Hindlimb muscle (tissue), 1 donor: ENCODE measurements at regions not wholly inside any gene's neighbourhood (a gene's known extent, or its start where the extent isn't known, plus 50 kb on each side); places are given as distances from the start of the nearest gene placed in this dataset.
"Not testable (repeated sequence)": the region's sequence is repeated elsewhere in the genome, so short reads cannot be mapped to it uniquely, and the experiment has no call there.

ENCODE experiments used
- DNase-seq: peaks from one replicate; pipeline ENCODE4 v3.0.0-alpha.2; 2013

DNA sequence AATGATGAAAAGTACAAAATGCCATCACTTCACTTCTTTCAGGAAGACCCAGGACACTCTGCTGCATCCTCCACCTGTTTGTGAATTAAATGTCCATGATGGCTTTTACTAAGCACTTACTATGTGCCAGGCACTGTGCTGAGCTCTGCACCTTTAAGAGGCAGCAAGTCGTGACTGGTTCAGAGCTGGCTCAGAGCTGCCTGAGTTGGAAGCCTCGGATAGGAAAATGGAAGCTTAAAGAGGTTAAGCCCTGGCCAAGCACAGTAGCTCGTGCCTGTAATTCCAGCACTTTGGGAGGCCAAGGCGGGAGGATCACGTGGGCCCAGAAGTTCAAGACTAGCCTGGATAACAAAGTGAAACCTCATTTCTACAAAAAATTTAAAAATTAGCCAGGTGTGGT lies 95.6 kb downstream of the SNX5 start:
- peak; percentile 56 for DNase-seq

GRCh38 chr20:17872434-17872833 lies 96.2 kb downstream of the SNX5 start:
- DNase-seq: no peak

GRCh38 chr20:17871886-17872285 lies 96.7 kb downstream of the SNX5 start:
- DNase-seq: no peak

DNA sequence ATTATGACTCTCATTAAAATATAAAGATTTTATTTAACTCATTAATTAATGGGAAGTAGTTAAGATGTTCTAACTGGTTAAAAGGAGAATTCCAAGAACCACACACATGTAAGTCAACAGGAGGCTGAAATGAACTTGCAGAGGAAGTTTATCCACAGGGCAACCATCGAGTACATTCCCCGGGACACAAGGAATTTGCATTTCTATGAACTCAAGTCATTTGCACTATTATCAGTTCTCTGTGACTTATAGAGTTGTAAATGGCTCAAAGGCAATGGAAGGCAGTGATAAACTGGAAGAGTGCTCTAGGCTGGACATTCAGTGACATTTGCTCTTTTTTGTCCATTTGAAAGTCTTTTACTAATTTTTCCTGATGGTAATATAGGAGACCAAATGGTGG lies 97.4 kb downstream of the SNX5 start:
- DNase-seq: no peak

DNA sequence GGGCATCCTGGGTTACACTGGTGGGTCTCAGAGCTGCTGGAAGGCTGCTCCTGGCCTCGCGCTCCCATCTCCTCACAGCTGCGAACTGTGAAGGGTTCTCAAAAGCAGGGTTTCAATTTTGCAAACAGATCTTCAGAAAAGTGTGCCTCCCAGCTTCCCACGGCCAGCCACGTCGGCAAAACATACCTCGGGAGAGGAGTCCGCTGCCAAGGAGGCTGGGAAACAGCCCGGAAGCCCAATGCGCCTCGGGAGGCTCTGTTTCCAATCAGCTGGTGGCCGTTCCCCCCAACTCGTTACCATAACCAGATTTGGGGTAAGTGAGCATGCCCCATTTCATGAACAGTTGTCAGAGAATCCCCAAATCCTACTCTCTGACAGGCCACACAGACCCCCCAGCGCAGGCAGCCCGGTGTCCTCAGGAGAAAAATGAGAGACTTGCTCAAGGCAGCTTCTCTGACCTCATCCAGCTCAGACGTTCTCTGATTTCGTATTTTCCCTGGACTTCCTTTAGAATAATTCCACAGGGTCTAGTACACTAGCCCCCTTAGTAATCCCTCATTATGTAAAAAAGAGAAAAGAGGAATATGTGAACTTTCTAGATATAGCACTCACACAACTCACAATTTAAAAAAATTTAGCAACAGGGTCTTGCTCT lies 98.4 kb downstream of the SNX5 start:
- peak; percentile 73 for DNase-seq

GRCh38 chr20:17869295-17869994 lies 99.1 kb downstream of the SNX5 start:
- DNase-seq: no peak

DNA sequence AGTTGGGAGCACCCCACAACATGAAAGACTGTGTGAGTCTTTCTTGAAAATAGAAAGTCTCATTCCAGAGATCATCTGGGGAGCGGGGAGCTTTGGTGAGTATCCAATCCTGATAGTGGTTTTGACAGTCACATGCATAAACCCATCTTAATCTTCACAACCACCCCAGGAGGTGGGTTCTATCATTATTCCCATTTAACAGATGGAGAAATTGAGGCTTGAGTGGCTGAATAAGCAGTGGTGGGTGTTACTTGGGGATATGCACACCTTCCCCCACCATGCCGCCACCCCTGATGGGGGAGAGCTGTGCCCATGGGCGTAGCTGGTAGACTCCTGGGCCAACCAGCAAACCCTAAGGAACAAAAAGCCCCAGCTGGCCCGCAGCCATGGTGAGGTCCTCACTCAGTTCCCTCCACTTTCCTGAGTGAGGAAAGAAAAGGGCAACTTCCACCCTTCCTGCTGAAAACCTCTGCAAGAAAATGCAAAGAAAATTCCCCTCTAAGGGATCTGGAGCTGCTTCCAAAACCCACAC lies 99.8 kb downstream of the SNX5 start:
- no peak for DNase-seq

DNA sequence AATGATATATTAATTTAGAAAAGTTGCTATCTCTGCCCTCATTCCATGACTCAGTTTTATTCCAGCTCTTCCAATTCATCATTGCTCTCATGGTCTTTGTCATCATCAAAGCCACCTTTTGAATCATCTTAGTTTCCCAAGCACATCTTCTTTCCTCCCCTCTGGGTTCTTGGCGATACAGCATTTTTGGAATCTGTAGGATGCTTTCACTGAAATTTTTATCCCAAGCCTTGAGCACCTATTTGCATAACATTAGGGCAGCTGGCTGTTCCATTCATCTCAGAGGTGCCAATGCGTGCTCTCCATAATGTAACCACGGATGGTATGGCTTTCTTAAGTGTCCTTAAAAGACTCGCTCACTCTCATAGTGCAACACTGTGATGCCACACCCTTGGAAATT lies 100.4 kb downstream of the SNX5 start:
- no peak for DNase-seq

DNA sequence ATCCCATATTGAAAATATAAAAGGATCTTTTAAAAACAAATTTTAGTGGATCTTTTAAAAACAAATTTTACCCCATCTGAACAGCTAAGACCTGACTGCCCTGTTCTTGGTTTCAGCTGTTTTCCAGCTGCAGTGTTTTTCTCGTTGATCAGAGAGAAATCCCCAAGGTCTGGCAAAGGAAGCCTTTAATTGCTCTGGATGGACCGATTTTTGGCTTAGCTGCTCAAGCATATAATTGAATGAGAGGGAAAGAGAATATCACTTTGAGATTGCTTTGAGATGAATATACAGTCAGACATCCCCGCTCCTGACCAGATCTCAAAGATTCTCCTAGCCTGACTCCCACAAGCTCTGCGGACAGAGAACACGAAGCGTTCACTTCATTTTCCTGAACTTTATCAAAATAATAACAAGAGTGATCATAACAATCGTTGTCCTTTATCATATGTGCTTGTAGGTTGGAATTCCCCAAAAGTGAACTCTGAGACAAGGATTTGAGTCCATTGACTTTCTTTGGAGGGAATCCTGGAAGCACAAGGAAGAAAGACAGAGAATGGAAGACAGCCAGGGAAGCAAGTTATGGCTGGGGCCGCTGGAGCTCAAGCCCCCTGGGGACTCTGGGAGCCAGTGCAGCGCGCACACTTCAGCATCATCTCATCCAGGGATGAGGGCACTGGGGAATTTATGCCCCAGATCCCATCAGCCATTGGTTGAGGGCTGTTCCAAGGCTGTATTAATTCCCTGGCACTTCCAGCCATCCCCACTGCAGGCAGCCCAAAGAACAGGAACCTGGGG lies 101.3 kb downstream of the SNX5 start:
- DNase-seq: no peak

- no peak for DNase-seq
Measured at GRCh38 chr20:17866234-17867001, 102.2 kb downstream of the SNX5 start.

DNA sequence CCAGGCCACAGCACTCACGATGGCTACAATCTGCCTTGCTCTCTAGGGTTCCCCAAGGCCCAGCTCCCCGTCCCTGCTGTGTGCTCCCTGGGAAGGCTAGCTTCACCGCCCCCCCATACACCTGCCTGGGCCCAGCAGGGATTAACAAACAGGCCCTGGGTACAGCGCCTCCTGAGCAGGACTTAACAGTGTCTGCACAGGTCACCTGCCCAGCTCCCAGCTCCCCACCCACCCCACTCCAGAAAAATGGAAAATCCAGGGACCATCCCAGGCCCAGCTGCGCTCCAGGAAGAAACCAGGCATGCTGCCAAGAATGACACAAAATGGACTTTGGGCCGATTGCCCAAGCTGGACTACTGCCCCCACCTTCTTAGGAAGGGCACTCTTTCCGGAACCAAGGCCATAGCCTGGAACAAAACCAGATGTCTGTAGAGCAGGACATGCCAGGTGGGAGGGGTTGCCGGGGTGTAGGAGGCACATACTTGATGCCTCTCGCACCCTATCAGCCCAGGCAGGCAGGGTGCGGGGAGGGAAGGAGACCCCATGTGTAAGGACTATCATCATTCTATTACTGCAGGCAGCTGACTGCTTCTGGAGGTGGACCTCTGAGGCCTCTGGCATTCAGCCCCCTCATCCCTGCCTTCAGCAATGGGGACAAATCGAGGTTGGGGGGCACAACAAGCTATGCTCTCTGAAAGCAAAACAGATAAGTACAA lies 104.9 kb downstream of the SNX5 start:
- no peak for DNase-seq

GRCh38 chr20:17863209-17863576 lies 105.4 kb downstream of the SNX5 start:
- no peak for DNase-seq

- DNase-seq: no peak
Measured at GRCh38 chr20:17862171-17862570, 106.4 kb downstream of the SNX5 start.

DNA sequence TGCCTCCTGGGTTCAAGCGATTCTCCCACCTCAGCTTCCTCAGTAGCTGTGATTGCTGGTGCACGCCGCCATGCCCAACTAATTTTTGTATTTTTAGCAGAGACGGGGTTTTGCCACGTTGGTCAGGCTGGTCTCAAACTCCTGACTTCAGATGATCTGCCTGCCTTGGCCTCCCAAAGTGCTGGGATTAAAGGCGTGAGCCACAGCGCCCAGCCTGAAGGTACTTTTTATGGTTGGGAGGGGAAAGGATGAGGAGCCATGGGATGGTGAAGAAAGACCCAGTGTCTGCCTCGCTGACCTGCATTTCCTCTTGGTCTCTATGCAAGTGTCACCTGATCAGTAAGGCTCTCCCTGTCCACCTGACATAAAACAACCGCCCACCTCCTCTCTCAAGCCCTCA lies 107.0 kb downstream of the SNX5 start:
- not testable (repeated sequence) for DNase-seq

GRCh38 chr20:17860301-17861197 lies 108.0 kb downstream of the SNX5 start:
- DNase-seq: no peak

- no peak for DNase-seq
Measured at GRCh38 chr20:17859616-17860232, 108.9 kb downstream of the SNX5 start.

DNA sequence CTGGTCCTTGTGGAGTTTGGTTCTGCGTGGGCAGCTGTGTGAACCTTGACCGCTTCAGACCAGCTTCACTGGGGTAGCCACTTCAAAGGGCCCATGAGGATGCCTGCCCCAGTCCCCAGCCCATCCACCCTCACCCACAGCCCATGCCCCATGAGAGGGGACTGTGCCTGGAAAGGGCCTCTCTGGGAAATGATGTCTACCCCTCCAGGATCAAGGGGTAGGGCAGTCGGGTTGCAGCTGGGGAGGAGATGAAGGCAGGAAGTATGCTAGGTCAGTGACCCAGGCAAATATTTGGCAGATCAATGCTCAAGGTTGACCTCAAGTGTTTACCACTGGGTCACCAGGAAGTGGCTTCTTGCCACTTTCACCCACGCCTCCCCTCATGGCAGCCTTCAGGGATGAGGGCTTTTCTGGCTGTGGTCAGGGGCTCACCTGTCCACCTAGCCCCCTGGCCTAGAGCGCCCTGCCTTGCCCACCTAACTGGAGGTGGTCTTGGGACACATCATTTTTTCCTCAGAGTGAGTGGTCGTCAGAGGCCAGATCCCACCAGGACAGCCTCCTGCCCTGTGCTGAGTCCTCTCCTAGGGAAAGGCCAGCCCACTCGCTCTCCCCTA lies 109.5 kb downstream of the SNX5 start:
- no peak for DNase-seq

DNA sequence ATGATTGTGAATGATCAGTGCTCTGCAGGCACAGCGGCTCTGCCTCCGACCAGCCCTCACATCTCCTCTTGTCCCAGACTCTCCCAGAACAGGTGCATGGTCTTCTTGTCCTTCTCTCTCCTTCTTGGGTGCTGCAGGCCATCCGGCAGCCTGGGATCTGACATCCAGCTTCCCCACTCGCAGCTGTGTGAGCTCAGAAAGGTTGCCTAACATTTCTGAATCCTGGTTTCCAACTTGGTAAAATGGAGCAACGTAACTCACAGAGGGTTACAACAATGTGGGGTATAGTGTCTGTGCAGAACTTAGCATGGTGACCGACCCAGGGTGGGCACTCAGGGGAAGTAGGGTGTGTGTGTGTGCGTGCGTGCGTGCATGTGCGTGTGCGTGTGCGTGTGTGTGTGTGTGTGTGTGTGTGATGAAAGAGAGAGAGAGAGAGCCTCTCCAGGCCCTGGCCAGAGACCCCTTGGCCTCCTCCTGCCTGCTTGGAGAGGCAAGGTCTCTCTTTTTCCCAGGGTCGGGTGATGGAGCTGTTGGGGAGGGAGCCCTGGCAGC lies 110.1 kb downstream of the SNX5 start:
- DNase-seq: no peak

DNA sequence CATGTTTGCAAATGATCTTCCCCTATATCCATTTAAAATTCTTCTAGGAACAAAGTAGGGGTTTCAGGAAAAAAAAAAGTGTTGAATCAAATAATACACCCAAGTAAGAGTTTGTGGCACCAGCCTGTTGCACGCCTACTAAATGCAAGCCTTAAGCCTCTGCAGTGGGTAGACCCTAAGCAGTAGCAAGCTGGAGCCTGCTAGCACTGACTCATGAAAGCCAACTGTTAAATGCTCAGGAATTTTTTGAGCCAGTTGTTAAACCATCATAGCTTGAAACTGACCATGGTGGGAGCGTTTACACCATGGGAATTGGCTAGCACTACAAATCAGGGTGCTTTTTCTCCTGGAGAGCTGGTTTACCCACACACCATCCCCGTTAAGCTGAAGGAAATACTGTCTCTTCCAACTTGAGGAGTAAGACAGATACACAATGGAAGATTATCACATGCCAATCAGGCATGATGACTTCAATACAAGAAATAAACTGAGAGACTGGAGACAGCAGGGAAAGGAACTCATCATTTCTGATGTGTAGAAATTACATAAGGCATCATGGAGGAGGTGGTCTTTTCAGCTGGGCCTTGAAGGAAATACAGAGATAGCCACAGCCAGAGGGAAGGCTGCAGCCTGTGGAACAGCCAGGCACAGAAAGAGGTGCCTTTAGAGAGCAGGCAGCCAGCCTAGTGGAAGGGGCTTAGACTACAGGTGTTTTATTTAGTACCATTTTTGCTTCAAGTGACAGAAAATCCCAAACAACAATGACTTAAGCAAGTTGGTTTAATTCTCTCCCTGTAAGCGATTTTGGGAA lies 110.8 kb downstream of the SNX5 start:
- DNase-seq: no peak
